A204.1 (cell line): ENCODE measurements at regions not wholly inside any gene's neighbourhood (a gene's known extent, or its start where the extent isn't known, plus 50 kb on each side); places are given as distances from the start of the nearest gene placed in this dataset.
"Not testable (repeated sequence)": the region's sequence is repeated elsewhere in the genome, so short reads cannot be mapped to it uniquely, and the experiment has no call there.

ENCODE experiments used
- FAIRE-seq: peaks from 2 replicates; lab custom pipeline; 2012; peaks lifted over from hg19 to GRCh38; lab: Jason Lieb, UNC

DNA sequence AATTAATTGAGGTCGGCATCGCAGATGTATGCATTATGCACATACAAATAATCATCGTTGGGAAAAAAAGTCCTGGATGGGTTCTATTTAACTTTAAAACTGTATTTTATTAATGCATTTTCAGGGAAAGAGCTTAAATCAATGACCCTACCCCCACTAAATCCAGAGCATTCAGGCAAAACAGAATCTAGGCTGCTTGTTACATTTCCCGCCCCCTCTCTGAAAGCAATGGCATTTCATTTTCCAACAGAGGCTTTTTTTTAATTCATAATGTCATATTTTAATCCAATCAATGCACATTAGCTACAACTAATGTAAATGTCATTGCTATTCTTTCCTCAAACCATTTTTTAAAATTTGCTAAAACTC is 117.4 kb upstream of the GRIA1 start:
- FAIRE-seq: no peak

DNA sequence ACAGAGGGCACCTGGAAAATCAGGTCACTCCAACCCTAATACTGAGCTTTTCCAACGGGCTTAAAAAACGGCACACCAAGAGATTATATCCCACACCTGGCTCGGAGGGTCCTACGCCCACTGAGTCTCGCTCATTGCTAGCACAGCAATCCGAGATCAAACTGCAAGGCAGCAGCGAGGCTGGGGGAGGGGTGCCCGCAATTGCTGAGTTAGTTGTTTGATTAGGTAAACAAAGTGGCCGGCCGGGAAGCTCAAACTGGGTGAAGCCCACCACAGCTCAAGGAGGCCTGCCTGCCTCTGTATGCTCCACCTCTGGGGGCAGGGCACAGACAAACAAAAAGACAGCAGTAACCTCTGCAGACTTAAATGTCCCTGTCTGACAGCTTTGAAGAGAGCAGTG is 108.8 kb upstream of the GRIA1 start:
- FAIRE-seq: not testable (repeated sequence)

DNA sequence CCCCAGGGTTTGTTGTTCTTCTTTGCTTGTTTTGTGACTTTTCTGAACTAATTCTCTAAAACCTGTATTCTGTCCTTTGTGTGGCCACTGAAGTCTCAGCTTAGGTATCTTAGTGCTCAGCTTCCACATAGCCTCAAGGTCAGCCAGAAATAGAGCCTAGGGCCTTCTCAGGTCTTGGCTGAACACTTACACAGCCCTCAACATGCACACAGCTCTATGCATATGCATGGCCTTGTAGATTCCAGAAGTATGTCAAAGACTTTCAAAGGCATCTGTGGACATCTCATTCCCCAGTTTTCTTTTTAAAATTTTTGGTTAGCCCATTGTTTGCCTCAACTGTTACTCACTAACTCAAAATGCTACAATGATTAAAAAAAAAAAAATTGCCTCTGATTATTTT is 99.9 kb upstream of the GRIA1 start:
- FAIRE-seq: no peak

DNA sequence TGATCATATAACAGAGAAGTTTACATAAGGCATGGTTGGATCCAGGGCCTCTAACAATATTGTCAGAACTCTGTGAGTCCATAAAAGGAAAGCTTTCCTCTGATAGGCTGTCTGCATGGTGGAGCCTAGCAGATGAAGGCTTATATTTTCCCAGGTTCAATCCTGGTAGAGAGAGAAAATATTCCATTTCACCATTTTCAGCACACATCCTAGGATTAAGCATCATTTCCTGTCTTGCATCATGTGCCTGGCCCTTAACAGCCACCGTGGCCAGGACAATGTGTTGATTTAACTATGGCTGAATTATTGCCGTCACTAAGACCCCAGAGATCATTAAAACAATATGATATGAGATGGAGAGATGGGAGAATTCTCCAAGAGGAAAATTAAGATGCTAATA is 90.9 kb upstream of the GRIA1 start:
- no peak for FAIRE-seq

DNA sequence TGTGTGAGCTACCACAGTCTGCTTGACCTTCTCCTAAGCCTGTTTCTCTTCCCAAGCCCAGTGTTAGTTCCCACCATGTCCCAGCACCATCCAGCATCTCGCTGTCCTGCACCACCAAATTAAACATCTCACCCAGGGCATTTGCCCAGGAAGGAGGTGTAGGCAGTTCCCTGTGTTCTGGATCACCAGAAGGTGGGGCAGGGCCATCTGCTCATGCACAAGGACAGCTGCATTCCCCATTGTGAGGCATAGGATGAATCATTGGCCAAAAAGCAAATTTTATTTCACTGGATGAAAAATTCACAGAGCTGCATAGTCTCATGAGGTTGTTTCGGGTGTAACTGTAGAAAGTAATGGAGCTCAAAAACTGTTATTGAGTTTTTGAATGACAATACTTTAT is 89.5 kb upstream of the GRIA1 start:
- no peak for FAIRE-seq

DNA sequence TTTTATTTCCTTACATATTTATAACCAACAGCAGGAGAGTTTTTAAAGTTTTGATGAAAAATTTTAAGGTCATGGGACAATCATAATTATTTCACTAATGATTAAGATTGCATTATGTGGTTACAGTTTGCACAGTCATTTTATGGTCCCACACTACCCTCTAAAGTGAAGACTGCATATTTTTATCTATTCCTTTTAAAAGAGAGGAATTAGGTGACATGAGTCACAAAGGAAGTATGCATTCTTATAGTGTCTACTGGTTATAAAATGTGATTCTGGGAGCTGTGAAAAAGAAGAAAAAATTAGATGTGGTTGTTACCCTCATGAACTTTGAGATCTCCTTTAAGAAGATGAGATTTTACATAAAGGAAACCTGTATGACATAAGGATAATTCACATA is 87.9 kb upstream of the GRIA1 start:
- no peak for FAIRE-seq

DNA sequence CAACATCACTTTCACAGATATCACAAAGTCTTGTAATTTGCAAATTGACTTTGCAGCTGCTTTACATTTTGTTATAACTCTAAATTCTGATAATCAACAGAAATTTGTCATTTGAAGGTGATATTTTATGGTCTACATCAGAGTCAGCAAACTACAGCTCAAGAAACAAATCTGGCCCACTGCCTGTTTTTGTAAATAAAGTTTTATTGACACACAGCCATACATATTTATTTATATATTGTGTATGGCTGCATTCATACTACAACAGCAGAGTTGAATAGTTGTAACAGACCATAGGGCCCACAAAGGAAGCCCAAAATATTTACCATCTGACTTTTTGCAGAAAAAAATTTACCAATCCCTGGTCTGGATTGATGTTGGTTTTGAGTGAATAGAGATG is 87.0 kb upstream of the GRIA1 start:
- no peak for FAIRE-seq

DNA sequence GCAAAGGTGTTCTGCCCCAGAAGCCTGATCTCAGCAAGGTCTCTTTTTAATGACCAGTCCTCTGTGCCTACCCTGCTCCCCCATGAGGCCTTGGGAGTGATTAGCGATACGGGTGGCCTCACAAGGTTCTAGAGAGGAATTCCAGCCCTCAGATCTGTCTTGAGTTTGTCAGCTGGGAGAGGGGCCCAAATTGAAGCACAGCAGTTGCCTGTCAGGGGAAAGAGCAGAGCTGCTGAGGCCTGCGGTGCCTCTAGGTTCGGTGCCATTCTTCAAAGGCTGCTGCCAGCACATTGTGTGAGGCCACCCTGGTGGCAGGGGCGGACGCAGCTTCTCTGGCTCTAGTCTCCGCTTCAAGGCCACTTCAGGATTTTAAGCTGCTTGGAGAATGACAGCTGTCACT is 85.7 kb upstream of the GRIA1 start:
- no peak for FAIRE-seq

DNA sequence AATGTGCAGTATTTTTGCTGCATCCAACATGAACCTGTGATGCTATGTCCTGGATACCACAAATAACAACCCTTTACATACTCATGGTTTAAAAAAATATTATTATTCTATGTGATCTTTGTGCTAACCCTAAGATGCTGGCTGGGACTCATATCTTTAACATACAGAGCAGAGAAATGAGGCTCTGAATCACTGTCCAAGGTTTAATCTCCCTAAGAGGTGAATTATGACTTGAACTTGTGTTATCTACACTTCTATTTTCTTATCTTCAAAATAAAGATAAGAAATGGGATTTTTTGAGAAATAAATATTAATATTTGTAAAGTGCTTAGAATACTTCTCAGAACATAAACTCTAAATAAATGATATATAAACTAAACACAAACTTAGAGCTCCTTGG is 68.8 kb upstream of the GRIA1 start:
- FAIRE-seq: no peak

DNA sequence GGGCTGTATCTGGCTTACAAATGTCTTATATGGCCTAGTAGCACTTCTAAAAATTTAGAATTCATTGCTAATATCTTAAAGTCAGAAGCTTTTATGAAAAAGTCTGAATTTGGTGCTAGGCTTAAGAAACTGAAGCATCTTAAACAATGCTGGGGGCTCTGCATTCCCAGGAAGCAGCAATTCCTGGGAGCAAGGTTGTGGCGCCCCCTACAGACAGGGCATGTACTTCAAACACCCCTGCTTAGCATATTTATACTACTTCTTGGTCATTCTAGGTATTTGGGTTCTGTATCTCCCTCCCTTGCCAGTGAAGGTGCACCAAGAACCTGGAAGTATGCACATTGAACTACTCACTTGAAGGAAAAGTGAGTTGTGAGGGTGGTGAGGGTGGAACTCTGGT is 64.6 kb upstream of the GRIA1 start:
- no peak for FAIRE-seq

DNA sequence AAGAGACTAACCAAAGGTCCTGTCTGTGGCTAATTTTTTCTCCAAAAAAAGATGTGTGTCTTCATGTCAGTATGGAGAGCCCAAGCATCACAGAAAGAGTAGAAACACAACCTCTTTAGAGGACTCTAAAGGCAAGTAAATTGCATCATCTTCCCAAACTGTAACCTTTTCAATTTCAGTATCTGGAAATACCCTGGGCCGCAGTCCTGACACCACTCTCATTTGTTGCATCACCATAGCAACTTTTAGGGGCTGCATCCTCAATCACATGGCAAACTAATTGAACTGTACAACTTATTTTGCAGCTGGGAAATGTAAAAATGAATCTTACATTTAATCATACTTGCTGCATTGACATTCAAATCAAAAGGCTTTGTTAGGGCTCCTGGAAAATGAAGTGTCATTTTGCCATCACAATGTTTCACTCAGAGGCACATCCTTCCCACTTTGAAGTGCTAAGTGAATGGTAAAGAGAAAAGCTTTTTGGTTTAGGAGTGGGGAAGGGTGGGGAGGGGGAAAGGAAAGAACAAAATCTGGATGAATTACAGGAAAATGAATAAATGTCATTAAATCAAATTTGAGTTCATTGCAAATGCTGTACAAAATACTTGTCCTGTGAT is 60.6 kb upstream of the GRIA1 start:
- no peak for FAIRE-seq

DNA sequence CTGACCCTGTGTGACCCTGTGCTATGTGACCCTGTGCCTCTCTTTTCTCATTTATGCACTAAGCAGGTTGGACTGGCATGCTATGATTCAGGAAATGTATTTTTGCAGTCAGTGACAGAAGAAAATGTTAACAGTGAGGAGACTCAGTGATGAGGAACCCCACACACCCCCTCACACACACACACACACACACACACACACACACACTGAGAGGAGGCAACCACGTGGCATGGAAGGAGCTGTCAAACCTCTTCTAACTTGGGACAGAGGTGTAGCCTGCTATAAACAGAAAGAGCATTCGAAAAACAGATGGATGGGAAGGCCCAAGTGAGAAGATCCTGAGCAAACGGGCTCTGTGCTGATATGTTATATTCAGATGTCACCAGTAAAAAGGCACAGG is 57.9 kb upstream of the GRIA1 start:
- no peak for FAIRE-seq

DNA sequence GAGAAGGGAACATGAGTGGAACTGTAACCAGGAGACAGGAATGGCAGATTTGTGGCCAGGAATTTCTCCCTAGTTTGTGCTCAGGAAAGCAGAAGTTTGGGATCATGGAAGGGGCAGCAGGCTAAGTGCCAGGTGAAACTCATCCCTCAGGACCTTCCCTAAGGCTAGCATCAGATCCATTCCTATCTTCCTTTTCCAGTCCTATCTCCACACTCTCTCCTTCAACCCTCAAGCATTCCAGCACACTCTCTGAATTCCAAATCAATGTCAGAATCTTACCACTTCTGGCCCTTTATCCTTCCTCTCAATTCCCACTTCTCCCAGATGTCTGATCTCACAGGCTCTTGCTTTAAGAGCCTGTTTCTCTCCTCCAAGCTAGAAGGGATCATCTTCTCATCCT is 53.2 kb upstream of the GRIA1 start:
- FAIRE-seq: no peak

DNA sequence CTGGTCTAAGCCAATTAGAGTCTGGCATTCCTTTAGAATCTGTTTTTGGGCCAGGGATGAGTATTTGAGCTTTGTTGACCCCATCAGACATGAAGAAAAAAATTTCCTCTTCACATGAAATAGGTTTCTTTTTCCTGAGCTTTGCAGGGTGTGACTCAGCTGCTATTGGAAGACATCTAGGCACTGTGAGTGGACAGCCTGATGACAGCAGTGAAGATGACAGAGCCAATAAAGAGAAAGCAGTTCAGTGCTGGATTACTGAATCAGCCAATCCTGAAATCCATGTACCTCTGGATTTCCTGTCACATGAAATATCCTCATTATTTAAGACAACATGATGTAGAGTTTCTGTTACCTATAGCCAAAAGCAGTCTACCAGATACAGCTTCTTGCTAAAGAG is 51.3 kb upstream of the GRIA1 start:
- no peak for FAIRE-seq
